ENCODE measurements at regions not wholly inside any gene's neighbourhood (a gene's known extent, or its start where the extent isn't known, plus 50 kb on each side); places are given as distances from the start of the nearest gene placed in this dataset.
"Not testable (repeated sequence)": the region's sequence is repeated elsewhere in the genome, so short reads cannot be mapped to it uniquely, and the experiment has no call there.

- DNase-seq: not testable (repeated sequence)
These were observed 331.8 kb upstream of the PLGLB1 start for GRCh38 chr2:87353408-87353807.

GRCh38 chr2:87354102-87354501 is 332.5 kb upstream of the PLGLB1 start:
- DNase-seq: not testable (repeated sequence)

GRCh38 chr2:87360250-87360649 is 338.6 kb upstream of the PLGLB1 start:
- DNase-seq: not testable (repeated sequence)

- not testable (repeated sequence) for DNase-seq
These were observed 339.3 kb upstream of the PLGLB1 start for GRCh38 chr2:87360927-87361326.

- not testable (repeated sequence) for DNase-seq
These were observed 340.2 kb upstream of the PLGLB1 start for GRCh38 chr2:87361805-87362204.

- DNase-seq: not testable (repeated sequence)
These were observed 342.7 kb upstream of the PLGLB1 start for GRCh38 chr2:87364379-87364778.

GRCh38 chr2:87365038-87365437 is 343.4 kb upstream of the PLGLB1 start:
- not testable (repeated sequence) for DNase-seq

- DNase-seq: not testable (repeated sequence)
These were observed 361.8 kb upstream of the PLGLB2 start for GRCh38 chr2:87386063-87386560.

GRCh38 chr2:87395784-87396183 is 352.1 kb upstream of the PLGLB2 start:
- DNase-seq: not testable (repeated sequence)

- DNase-seq: not testable (repeated sequence)
These were observed 351.2 kb upstream of the PLGLB2 start for GRCh38 chr2:87396551-87397265.

- not testable (repeated sequence) for DNase-seq
These were observed 350.4 kb upstream of the PLGLB2 start for GRCh38 chr2:87397276-87398065.

GRCh38 chr2:87398567-87399305 is 349.2 kb upstream of the PLGLB2 start:
- not testable (repeated sequence) for DNase-seq

- DNase-seq: no peak
These were observed 346.1 kb upstream of the PLGLB2 start for GRCh38 chr2:87401726-87402345.

- no peak for DNase-seq
These were observed 344.1 kb upstream of the PLGLB2 start for GRCh38 chr2:87403893-87404175.

GRCh38 chr2:87404411-87405255 is 343.3 kb upstream of the PLGLB2 start:
- DNase-seq: not testable (repeated sequence)

- not testable (repeated sequence) for DNase-seq
These were observed 342.2 kb upstream of the PLGLB2 start for GRCh38 chr2:87405531-87406216.

- not testable (repeated sequence) for DNase-seq
These were observed 341.3 kb upstream of the PLGLB2 start for GRCh38 chr2:87406406-87407175.

- DNase-seq: not testable (repeated sequence)
These were observed 338.3 kb upstream of the PLGLB2 start for GRCh38 chr2:87409601-87410000.

- not testable (repeated sequence) for DNase-seq
These were observed 337.5 kb upstream of the PLGLB2 start for GRCh38 chr2:87410371-87410770.

Data from fibroblast of skin of scalp (primary cell).